ENCODE measurements at regions not wholly inside any gene's neighbourhood (a gene's known extent, or its start where the extent isn't known, plus 50 kb on each side); places are given as distances from the start of the nearest gene placed in this dataset.

- Mint-ChIP-seq H3K36me3 (ENCODE audit: insufficient read depth) (no peaks in the 10 kb centered on the region), H3K27me3 (peaks cover 0 to 7% of the 10 kb centered on the region in 2 donors), H3K4me3 (no peak overlapping the region), H3K27ac (no peak overlapping the region), H3K9me3 (no peaks in the 10 kb centered on the region), H3K4me1 (ENCODE audit: low read depth in 2 of 2) (no peaks in the 10 kb centered on the region)
- DNase-seq (no peak), ATAC-seq (replicated peaks) (no peak)
Observed at GRCh38 chr13:27673911-27674310, 52.2 kb downstream of the POLR1D start.

GRCh38 chr13:27678306-27679040 is 56.8 kb downstream of the POLR1D start:
- Mint-ChIP-seq H3K9me3 (no peaks in the 10 kb centered on the region), H3K27ac (no peak overlapping the region)
- no peak for ATAC-seq (replicated peaks)

GRCh38 chr13:27679396-27679795 is 57.7 kb downstream of the POLR1D start:
- Mint-ChIP-seq H3K9me3 (no peaks in the 10 kb centered on the region), H3K27me3 (peaks cover 24 to 28% of the 10 kb centered on the region in 2 donors), H3K27ac (no peak overlapping the region), H3K4me3 (no peak overlapping the region), H3K4me1 (ENCODE audit: low read depth in 2 of 2) (no peaks in the 10 kb centered on the region), H3K36me3 (ENCODE audit: insufficient read depth) (no peaks in the 10 kb centered on the region)
- DNase-seq = no peak
- no peak for ATAC-seq (replicated peaks)

More at GRCh38 chr13:27678306-27679040, 56.8 kb downstream of the POLR1D start:
- H3K4me3 Mint-ChIP-seq = no peak overlapping the region
- peaks cover 24 to 28% of the 10 kb centered on the region in 2 donors for H3K27me3 Mint-ChIP-seq
- no peaks in the 10 kb centered on the region for H3K36me3 Mint-ChIP-seq (ENCODE audit: insufficient read depth)
- no peaks in the 10 kb centered on the region for H3K4me1 Mint-ChIP-seq (ENCODE audit: low read depth in 2 of 2)
- no peak for DNase-seq

GRCh38 chr13:27679896-27680295 is 58.2 kb downstream of the POLR1D start:
- Mint-ChIP-seq H3K9me3 (no peaks in the 10 kb centered on the region), H3K27ac (no peak overlapping the region), H3K27me3 (peaks cover 24 to 28% of the 10 kb centered on the region in 2 donors), H3K4me1 (ENCODE audit: low read depth in 2 of 2) (no peaks in the 10 kb centered on the region), H3K4me3 (no peak overlapping the region), H3K36me3 (ENCODE audit: insufficient read depth) (no peaks in the 10 kb centered on the region)
- DNase-seq = no peak
- ATAC-seq (replicated peaks) = no peak

GRCh38 chr13:27680465-27680864 is 58.8 kb downstream of the POLR1D start:
- Mint-ChIP-seq H3K27me3 (peaks cover 26 to 28% of the 10 kb centered on the region in 2 donors), H3K27ac (no peak overlapping the region), H3K36me3 (ENCODE audit: insufficient read depth) (no peaks in the 10 kb centered on the region), H3K4me3 (no peak overlapping the region), H3K9me3 (no peaks in the 10 kb centered on the region), H3K4me1 (ENCODE audit: low read depth in 2 of 2) (no peaks in the 10 kb centered on the region)
- DNase-seq (no peak), ATAC-seq (replicated peaks) (no peak)

GRCh38 chr13:27691207-27691606 is 69.5 kb downstream of the POLR1D start:
- H3K36me3 Mint-ChIP-seq (ENCODE audit: insufficient read depth) = no peaks in the 10 kb centered on the region
- no peak overlapping the region for H3K27ac Mint-ChIP-seq

GRCh38 chr13:27696731-27697130 is 75.0 kb downstream of the POLR1D start:
- Mint-ChIP-seq H3K4me3 (no peak overlapping the region), H3K27me3 (peaks cover 40 to 44% of the 10 kb centered on the region in 2 donors), H3K36me3 (ENCODE audit: insufficient read depth) (no peaks in the 10 kb centered on the region), H3K27ac (no peak overlapping the region), H3K4me1 (ENCODE audit: low read depth in 2 of 2) (no peaks in the 10 kb centered on the region), H3K9me3 (peaks cover 0 to 2% of the 10 kb centered on the region in 2 donors)
- ATAC-seq (replicated peaks) = no peak
- DNase-seq = no peak

More at GRCh38 chr13:27691207-27691606, 69.5 kb downstream of the POLR1D start:
- Mint-ChIP-seq H3K27me3 (peaks cover 15 to 16% of the 10 kb centered on the region in 2 donors), H3K4me1 (ENCODE audit: low read depth in 2 of 2) (no peaks in the 10 kb centered on the region), H3K4me3 (no peak overlapping the region), H3K9me3 (peaks cover 3 to 11% of the 10 kb centered on the region in 2 donors)
- ATAC-seq (replicated peaks) (no peak), DNase-seq (no peak)

- Mint-ChIP-seq H3K9me3 (peaks cover 5 to 8% of the 10 kb centered on the region in 2 donors), H3K4me3 (no peak overlapping the region), H3K27ac (no peak overlapping the region), H3K27me3 (peaks cover 46 to 53% of the 10 kb centered on the region in 2 donors), H3K4me1 (ENCODE audit: low read depth in 2 of 2) (peaks cover 2 to 4% of the 10 kb centered on the region in 2 donors), H3K36me3 (ENCODE audit: insufficient read depth) (no peaks in the 10 kb centered on the region)
- DNase-seq (no peak), ATAC-seq (replicated peaks) (no peak)
Observed at GRCh38 chr13:27699952-27700351, 78.3 kb downstream of the POLR1D start.

- Mint-ChIP-seq H3K9me3 (peaks cover 6 to 8% of the 10 kb centered on the region in 2 donors), H3K4me3 (peak overlapping the region; percentile 1 to 43), H3K36me3 (ENCODE audit: insufficient read depth) (no peaks in the 10 kb centered on the region), H3K27me3 (peaks cover 38 to 48% of the 10 kb centered on the region in 2 donors), H3K27ac (no peak overlapping the region), H3K4me1 (ENCODE audit: low read depth in 2 of 2) (peaks cover 2 to 4% of the 10 kb centered on the region in 2 donors)
- DNase-seq (no peak), ATAC-seq (replicated peaks) (peak; percentile 76)
Observed at GRCh38 chr13:27704681-27705080, 83.0 kb downstream of the POLR1D start.

- peaks cover 2 to 4% of the 10 kb centered on the region in 2 donors for H3K4me1 Mint-ChIP-seq (ENCODE audit: low read depth in 2 of 2)
- no peak overlapping the region for H3K4me3 Mint-ChIP-seq
- H3K36me3 Mint-ChIP-seq (ENCODE audit: insufficient read depth) = no peaks in the 10 kb centered on the region
- H3K27me3 Mint-ChIP-seq = peaks cover 36 to 38% of the 10 kb centered on the region in 2 donors
- DNase-seq (no peak), ATAC-seq (replicated peaks) (no peak)
- peaks cover 2 to 6% of the 10 kb centered on the region in 2 donors for H3K9me3 Mint-ChIP-seq
- no peak overlapping the region for H3K27ac Mint-ChIP-seq
Observed at GRCh38 chr13:27708325-27708724, 84.0 kb upstream of the GSX1 start.

GRCh38 chr13:27709779-27710178 is 82.5 kb upstream of the GSX1 start:
- Mint-ChIP-seq H3K9me3 (peaks cover 0 to 2% of the 10 kb centered on the region in 2 donors), H3K27ac (no peak overlapping the region), H3K36me3 (ENCODE audit: insufficient read depth) (no peaks in the 10 kb centered on the region), H3K27me3 (peaks cover 30 to 32% of the 10 kb centered on the region in 2 donors), H3K4me3 (no peak overlapping the region), H3K4me1 (ENCODE audit: low read depth in 2 of 2) (peaks cover 0 to under 1% of the 10 kb centered on the region in 2 donors)
- ATAC-seq (replicated peaks) = no peak
- no peak for DNase-seq

- Mint-ChIP-seq H3K27ac (no peak overlapping the region), H3K9me3 (no peaks in the 10 kb centered on the region), H3K27me3 (peaks cover 16 to 17% of the 10 kb centered on the region in 2 donors), H3K36me3 (ENCODE audit: insufficient read depth) (no peaks in the 10 kb centered on the region), H3K4me1 (ENCODE audit: low read depth in 2 of 2) (no peaks in the 10 kb centered on the region), H3K4me3 (no peak overlapping the region)
- ATAC-seq (replicated peaks) (peak; percentile 40), DNase-seq (peak in 1 of 3 experiments; percentile 13)
Observed at GRCh38 chr13:27712421-27712820, 79.9 kb upstream of the GSX1 start.

GRCh38 chr13:27713767-27714166 is 78.5 kb upstream of the GSX1 start:
- DNase-seq (no peak), ATAC-seq (replicated peaks) (no peak)
- Mint-ChIP-seq H3K27me3 (peaks cover 5 to 7% of the 10 kb centered on the region in 2 donors), H3K4me3 (no peak overlapping the region), H3K36me3 (ENCODE audit: insufficient read depth) (no peaks in the 10 kb centered on the region), H3K4me1 (ENCODE audit: low read depth in 2 of 2) (no peaks in the 10 kb centered on the region), H3K27ac (no peak overlapping the region), H3K9me3 (no peaks in the 10 kb centered on the region)

GRCh38 chr13:27721681-27722080 is 70.6 kb upstream of the GSX1 start:
- Mint-ChIP-seq H3K27ac (no peak overlapping the region), H3K27me3 (peaks cover 22 to 46% of the 10 kb centered on the region in 2 donors), H3K4me1 (ENCODE audit: low read depth in 2 of 2) (no peaks in the 10 kb centered on the region), H3K9me3 (no peaks in the 10 kb centered on the region), H3K4me3 (no peak overlapping the region), H3K36me3 (ENCODE audit: insufficient read depth) (no peaks in the 10 kb centered on the region)
- ATAC-seq (replicated peaks) (no peak), DNase-seq (no peak)

All from effector memory CD8-positive, alpha-beta T cell (primary cell).